ENCODE measurements at regions not wholly inside any gene's neighbourhood (a gene's known extent, or its start where the extent isn't known, plus 50 kb on each side); places are given as distances from the start of the nearest gene placed in this dataset.

- TF ChIP-seq EZH2 (IDR thresholded peaks at IDR 0.05; ENCODE audit: low read depth, unreplicated experiment) (no peak), CTCF (conservative IDR thresholded peaks at IDR 0.05; ENCODE audit: low read depth in 2 of 2) (no peak), REST (IDR thresholded peaks at IDR 0.05; ENCODE audit: unreplicated experiment) (no peak), POLR2AphosphoS5 (IDR thresholded peaks at IDR 0.05; ENCODE audit: low read depth) (no peak)
Observed at GRCh38 chr13:105193026-105193425, 1342.4 kb downstream of the EFNB2 start.

Data from GM23338 (cell line).